ENCODE measurements at regions not wholly inside any gene's neighbourhood (a gene's known extent, or its start where the extent isn't known, plus 50 kb on each side); places are given as distances from the start of the nearest gene placed in this dataset.

DNA sequence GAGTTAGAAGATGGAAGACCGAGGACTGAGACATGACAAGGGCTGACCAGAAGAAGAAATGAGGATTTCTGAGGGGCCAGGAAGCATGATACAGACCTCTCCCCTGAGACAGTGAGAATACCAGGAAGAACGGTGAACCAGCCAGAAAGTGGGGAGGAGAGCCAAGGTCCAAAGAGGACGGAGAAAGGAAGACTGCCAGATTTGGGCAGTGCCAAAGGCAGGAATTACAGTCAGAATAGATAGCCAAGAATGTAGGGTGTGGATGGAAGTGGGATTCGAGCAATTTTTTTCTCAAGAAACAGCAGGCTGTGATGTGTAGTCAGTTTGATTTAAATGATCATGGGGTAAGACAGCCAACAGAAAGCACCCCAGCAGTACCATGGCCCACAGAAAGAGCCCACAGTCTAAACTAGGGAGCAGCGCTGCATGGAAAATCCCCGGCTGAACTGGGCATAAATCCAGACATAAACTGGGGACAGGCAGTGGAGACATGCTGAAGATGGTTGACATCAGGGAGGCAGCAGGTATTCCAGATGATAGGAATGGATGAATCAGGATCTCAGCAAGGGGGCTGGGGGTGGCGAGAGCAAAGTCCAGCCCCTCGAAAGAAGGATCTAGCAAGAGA lies 67.3 kb upstream of the BARX2 start:
- Histone ChIP-seq H3K27ac (no peak overlapping the region), H3K36me3 (no peaks in the 10 kb centered on the region), H3K27me3 (no peaks in the 10 kb centered on the region), H3K4me1 (no peaks in the 10 kb centered on the region), H3K9me3 (peaks cover 0 to 3% (median 0%) of the 10 kb centered on the region in 4 donors), H3K4me3 (no peak overlapping the region)
- TF ChIP-seq EP300 (IDR thresholded peaks at IDR 0.05) (no peak), POLR2A (IDR thresholded peaks at IDR 0.05) (no peak)
- TF ChIP-seq, protein P1, sequence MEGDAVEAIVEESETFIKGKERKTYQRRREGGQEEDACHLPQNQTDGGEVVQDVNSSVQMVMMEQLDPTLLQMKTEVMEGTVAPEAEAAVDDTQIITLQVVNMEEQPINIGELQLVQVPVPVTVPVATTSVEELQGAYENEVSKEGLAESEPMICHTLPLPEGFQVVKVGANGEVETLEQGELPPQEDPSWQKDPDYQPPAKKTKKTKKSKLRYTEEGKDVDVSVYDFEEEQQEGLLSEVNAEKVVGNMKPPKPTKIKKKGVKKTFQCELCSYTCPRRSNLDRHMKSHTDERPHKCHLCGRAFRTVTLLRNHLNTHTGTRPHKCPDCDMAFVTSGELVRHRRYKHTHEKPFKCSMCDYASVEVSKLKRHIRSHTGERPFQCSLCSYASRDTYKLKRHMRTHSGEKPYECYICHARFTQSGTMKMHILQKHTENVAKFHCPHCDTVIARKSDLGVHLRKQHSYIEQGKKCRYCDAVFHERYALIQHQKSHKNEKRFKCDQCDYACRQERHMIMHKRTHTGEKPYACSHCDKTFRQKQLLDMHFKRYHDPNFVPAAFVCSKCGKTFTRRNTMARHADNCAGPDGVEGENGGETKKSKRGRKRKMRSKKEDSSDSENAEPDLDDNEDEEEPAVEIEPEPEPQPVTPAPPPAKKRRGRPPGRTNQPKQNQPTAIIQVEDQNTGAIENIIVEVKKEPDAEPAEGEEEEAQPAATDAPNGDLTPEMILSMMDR (IDR thresholded peaks at IDR 0.05), result no peak
- WGBS, 2 donors, result 78 to 83% methylated on average over 8 of the region's 8 CpGs
- no peak for DNase-seq (ENCODE audit: low spot score in 2 of 2)

DNA sequence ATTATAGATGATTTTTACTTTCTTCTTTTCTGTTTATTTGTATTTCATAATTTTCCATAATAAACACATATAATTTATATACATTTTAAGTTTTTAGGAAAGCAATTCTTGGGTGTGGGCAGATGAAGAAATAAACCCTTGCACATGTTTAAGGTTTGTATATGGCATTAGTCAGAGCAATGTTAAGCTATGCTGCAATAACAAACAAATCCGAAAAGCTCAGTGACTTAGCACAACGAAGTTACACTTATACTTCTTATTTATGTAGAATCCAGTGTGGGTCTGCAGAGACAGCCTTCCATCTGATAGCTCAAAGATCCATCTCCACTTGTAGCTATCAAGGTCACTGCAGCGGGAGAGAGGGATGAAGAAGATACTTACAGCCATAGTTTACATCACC lies 68.5 kb upstream of the BARX2 start:
- 91 to 97% methylated on average over 3 of the region's 3 CpGs for WGBS, 2 donors
- no peak overlapping the region for H3K27ac ChIP-seq
- H3K4me3 ChIP-seq, result no peak overlapping the region

DNA sequence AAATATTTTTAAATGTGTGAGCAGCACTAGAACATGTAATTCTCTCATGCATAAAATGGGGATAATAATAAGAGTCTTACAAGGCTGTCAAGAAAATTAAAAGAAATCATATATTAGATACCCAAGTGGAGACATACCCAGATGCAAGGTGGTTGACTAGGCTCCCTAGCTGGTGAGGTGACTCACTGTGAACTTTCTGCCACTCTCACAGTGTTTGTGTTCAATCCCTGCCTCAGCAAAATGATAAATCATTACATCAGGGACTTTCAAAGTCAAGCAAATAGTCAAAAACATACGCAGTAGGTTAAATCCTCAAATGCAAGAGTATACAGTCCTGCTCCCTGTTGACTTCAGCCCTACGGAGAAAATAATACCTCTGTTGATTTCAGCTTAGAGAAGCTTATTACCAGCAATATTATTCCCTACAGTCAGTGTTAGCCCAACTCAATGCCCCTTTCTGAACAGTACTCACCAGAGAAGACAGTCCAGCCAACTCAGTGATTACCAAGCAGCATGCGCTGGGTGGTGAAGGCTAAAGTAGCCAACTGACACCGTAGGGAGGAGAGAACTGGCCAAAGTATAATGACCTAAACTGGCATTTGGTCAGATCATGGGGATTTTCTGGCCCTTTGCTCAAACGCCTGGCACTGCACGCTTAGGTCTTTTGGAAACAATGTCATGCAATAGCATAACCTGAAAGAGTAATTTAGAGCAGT lies 73.1 kb upstream of the BARX2 start:
- Histone ChIP-seq H3K36me3 (no peaks in the 10 kb centered on the region), H3K27ac (no peak overlapping the region), H3K9me3 (peaks cover 0 to 1% (median 0%) of the 10 kb centered on the region in 4 donors), H3K27me3 (no peaks in the 10 kb centered on the region), H3K4me3 (no peak overlapping the region), H3K4me1 (no peaks in the 10 kb centered on the region)
- DNase-seq (ENCODE audit: low spot score in 2 of 2), result no peak
- TF ChIP-seq, protein P1 (IDR thresholded peaks at IDR 0.05), result no peak
- TF ChIP-seq EP300 (IDR thresholded peaks at IDR 0.05) (no peak), POLR2A (IDR thresholded peaks at IDR 0.05) (no peak)
- WGBS, 2 donors, result 88% methylated on average over 6 of the region's 6 CpGs

More for the DNA sequence above, 68.5 kb upstream of the BARX2 start:
- H3K27me3 ChIP-seq, result no peaks in the 10 kb centered on the region
- peaks cover 0 to 3% (median 0%) of the 10 kb centered on the region in 4 donors for H3K9me3 ChIP-seq
- DNase-seq (ENCODE audit: low spot score in 2 of 2), result no peak
- no peaks in the 10 kb centered on the region for H3K4me1 ChIP-seq
- H3K36me3 ChIP-seq, result no peaks in the 10 kb centered on the region
- TF ChIP-seq EP300 (IDR thresholded peaks at IDR 0.05), result no peak
- TF ChIP-seq, protein P1 (IDR thresholded peaks at IDR 0.05), result no peak
- no peak for TF ChIP-seq POLR2A (IDR thresholded peaks at IDR 0.05)

DNA sequence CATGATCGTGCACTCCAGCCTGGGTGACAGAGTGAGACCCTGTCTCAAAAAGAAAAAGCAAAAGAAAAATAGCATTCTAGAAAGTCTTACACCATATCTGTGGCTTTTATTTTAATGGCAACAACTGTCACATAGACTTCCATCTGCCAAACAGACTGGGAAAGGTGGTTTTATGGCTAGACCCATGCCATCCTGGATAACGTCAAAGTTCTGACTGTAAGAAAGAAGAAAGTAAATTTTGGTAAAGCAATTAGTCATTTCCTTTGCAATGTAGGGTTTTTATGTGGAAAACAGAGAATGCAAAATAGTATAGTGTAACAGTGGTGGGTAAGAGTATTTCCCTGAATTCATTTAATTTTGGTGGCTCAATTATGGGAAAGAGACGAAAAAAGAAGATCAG lies 75.5 kb upstream of the BARX2 start:
- H3K4me3 ChIP-seq, result no peak overlapping the region
- no peaks in the 10 kb centered on the region for H3K9me3 ChIP-seq
- WGBS, 2 donors, result 84 to 88% methylated on average over 3 of the region's 3 CpGs
- TF ChIP-seq POLR2A (IDR thresholded peaks at IDR 0.05), result no peak
- TF ChIP-seq, protein P1 (IDR thresholded peaks at IDR 0.05), result no peak
- no peak for TF ChIP-seq EP300 (IDR thresholded peaks at IDR 0.05)
- H3K27ac ChIP-seq, result no peak overlapping the region
- no peaks in the 10 kb centered on the region for H3K36me3 ChIP-seq
- H3K27me3 ChIP-seq, result no peaks in the 10 kb centered on the region
- DNase-seq (ENCODE audit: low spot score in 2 of 2), result no peak
- H3K4me1 ChIP-seq, result no peaks in the 10 kb centered on the region

DNA sequence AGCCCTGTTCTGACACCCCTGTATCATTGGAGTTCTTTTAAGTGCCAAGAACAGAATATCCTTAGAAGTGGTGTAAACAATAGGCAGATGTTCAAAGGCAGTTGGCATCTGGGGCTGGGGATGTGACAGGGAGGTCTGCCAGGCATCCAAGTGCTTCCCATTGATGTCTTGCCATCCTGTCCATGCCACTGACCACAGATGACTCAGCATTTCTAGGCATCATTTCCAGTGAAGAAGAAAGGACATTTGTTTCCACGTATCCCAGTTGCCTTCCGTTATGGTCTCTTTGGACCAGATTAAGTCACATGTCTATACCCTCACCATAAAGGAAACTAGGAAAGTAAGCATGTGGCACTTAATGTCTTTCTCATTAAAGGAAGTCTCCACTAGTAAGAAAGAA lies 76.7 kb upstream of the BARX2 start:
- Histone ChIP-seq H3K4me1 (no peaks in the 10 kb centered on the region), H3K9me3 (no peaks in the 10 kb centered on the region), H3K36me3 (no peaks in the 10 kb centered on the region), H3K27me3 (no peaks in the 10 kb centered on the region), H3K4me3 (no peak overlapping the region), H3K27ac (no peak overlapping the region)
- WGBS, 2 donors, result 42 to 53% methylated on average over 2 of the region's 2 CpGs
- DNase-seq (ENCODE audit: low spot score in 2 of 2), result no peak
- TF ChIP-seq, protein P1 (IDR thresholded peaks at IDR 0.05), result no peak
- TF ChIP-seq EP300 (IDR thresholded peaks at IDR 0.05) (no peak), POLR2A (IDR thresholded peaks at IDR 0.05) (no peak)
